Neutrophil (primary cell): ENCODE measurements at regions not wholly inside any gene's neighbourhood (a gene's known extent, or its start where the extent isn't known, plus 50 kb on each side); places are given as distances from the start of the nearest gene placed in this dataset.
"Not testable (repeated sequence)": the region's sequence is repeated elsewhere in the genome, so short reads cannot be mapped to it uniquely, and the experiment has no call there.

Experiments
- H3K27ac ChIP-seq: fragments of 200-600 bp; sonication (generic); 2 replicates; pipeline ENCODE4 v1.5.1; 2016; ENCODE audit warnings: mild to moderate bottlenecking, moderate library complexity
- H3K27me3 ChIP-seq: fragments of 200-600 bp; sonication (generic); 2 replicates; pipeline ENCODE4 v1.6.0; 2016; ENCODE audit warnings: mild to moderate bottlenecking
- H3K36me3 ChIP-seq: fragments of 200-600 bp; sonication (generic); 2 replicates; pipeline ENCODE4 v1.5.1; 2017
- H3K4me1 ChIP-seq, 2 experiments: fragments of 200-600 bp in 1 of 2; sonication (generic) in 1 of 2; 1 replicate in 1 of 2; 2 replicates in 1 of 2; pipeline versions ENCODE4 v1.5.1 to v1.6.1; 2013 to 2016; ENCODE audit warnings: low read depth in 1 of 2, low read length in 1 of 2, mild to moderate bottlenecking in 1 of 2, moderate library complexity in 1 of 2; ENCODE audit not compliant: control insufficient read depth in 1 of 2, insufficient read depth in 1 of 2
- H3K4me3 ChIP-seq, 2 experiments: fragments of 200-600 bp in 1 of 2; sonication (generic) in 1 of 2; 1 replicate in 1 of 2; 2 replicates in 1 of 2; pipeline ENCODE4 v1.5.1; 2013 to 2016; ENCODE audit warnings: low read depth in 1 of 2, low read length in 1 of 2, mild to moderate bottlenecking in 1 of 2, moderate library complexity in 1 of 2
- H3K9me3 ChIP-seq: fragments of 200-600 bp; sonication (generic); 2 replicates; pipeline ENCODE4 v1.5.1; 2016
- TF ChIP-seq, protein P1 (sequence below): fragments of 200-600 bp; sonication (generic); IDR thresholded peaks from 2 replicates; pipeline ENCODE4 v1.5.1; 2016; ENCODE audit warnings: antibody characterized with exemption

DNA sequence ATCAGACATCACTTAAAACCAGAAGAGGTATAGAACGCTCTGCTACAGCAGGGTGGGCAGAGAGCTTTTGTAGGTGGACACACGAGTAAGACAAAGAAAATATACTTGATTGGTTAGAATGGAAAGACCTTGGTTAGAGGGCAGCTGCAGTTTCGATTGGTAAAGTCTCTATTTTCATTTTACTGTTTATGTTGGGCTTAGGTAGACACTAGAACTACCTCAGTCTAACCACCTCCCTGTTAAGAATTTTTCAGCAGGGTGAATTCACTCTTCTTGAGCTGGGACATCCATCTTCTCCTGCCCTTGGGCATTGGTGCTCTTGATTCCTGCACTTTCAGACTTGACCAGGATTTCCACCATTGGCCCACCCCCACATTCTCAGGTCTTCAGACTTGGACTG lies 116.3 kb downstream of the BASP1 start:
- TF ChIP-seq, protein P1, sequence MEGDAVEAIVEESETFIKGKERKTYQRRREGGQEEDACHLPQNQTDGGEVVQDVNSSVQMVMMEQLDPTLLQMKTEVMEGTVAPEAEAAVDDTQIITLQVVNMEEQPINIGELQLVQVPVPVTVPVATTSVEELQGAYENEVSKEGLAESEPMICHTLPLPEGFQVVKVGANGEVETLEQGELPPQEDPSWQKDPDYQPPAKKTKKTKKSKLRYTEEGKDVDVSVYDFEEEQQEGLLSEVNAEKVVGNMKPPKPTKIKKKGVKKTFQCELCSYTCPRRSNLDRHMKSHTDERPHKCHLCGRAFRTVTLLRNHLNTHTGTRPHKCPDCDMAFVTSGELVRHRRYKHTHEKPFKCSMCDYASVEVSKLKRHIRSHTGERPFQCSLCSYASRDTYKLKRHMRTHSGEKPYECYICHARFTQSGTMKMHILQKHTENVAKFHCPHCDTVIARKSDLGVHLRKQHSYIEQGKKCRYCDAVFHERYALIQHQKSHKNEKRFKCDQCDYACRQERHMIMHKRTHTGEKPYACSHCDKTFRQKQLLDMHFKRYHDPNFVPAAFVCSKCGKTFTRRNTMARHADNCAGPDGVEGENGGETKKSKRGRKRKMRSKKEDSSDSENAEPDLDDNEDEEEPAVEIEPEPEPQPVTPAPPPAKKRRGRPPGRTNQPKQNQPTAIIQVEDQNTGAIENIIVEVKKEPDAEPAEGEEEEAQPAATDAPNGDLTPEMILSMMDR: no peak
- Histone ChIP-seq H3K36me3 (no peaks in the 10 kb centered on the region), H3K27me3 (no peaks in the 10 kb centered on the region), H3K27ac (no peak overlapping the region), H3K4me3 (no peak overlapping the region), H3K9me3 (no peaks in the 10 kb centered on the region), H3K4me1 (peaks cover 1 to 6% of the 10 kb centered on the region in 2 experiments)

DNA sequence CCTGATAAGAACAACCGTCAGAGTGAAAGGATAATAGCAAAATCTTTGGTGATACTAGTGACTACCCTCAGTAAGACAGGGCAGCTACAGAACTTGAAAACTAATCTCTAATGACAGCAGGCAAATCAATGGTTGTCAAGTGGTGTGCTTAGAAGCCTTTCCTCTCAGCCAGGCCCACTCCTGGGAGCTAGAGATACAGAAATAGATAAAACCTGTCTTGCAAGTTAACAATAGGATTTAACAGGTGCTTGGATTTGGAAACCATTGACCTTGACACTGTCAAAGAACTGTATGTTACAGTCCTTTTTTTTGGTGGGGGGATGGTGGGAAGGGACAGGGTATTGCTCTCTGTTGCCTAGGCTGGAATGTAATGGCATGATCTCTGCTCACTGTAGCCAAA lies 118.6 kb downstream of the BASP1 start:
- Histone ChIP-seq H3K36me3 (no peaks in the 10 kb centered on the region), H3K4me1 (peaks cover 12 to 18% of the 10 kb centered on the region in 2 experiments), H3K27me3 (no peaks in the 10 kb centered on the region), H3K27ac (no peak overlapping the region), H3K4me3 (no peak overlapping the region), H3K9me3 (no peaks in the 10 kb centered on the region)
- TF ChIP-seq, protein P1: no peak

GRCh38 chr5:17336723-17337122 lies 119.3 kb downstream of the BASP1 start:
- H3K4me3 ChIP-seq, H3K36me3 ChIP-seq, H3K27ac ChIP-seq, H3K9me3 ChIP-seq, H3K27me3 ChIP-seq: not testable (repeated sequence)
- H3K4me1 ChIP-seq: peaks cover 12 to 18% of the 10 kb centered on the region in 2 experiments

- H3K36me3 ChIP-seq: no peaks in the 10 kb centered on the region
These were observed 122.4 kb downstream of the BASP1 start for GRCh38 chr5:17339841-17340240.

DNA sequence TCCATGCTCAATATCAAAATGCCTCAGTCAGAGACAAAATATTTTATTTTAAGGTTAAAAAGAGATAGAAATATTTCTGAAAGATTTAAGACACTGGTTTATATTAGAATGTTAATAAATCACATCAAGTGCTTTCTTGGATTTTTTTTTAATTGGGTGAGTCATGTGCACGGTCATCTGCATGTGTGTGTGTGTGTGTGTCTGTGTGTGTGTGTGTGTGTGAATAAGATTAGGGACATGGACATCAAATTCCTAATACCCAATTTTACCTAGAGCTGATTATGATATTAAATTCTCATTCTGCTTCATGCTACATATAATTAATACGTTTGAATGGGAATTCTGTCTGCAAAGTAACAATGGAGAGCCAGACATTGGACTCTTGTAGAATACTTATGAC lies 122.9 kb downstream of the BASP1 start:
- H3K4me1 ChIP-seq: peaks cover 12 to 18% of the 10 kb centered on the region in 2 experiments
- H3K27me3 ChIP-seq: no peaks in the 10 kb centered on the region
- H3K36me3 ChIP-seq: no peaks in the 10 kb centered on the region
- H3K9me3 ChIP-seq: no peaks in the 10 kb centered on the region
- H3K4me3 ChIP-seq: no peak overlapping the region
- TF ChIP-seq, protein P1: no peak
- H3K27ac ChIP-seq: no peak overlapping the region

More at GRCh38 chr5:17339841-17340240, 122.4 kb downstream of the BASP1 start:
- H3K9me3 ChIP-seq: no peaks in the 10 kb centered on the region
- no peaks in the 10 kb centered on the region for H3K27me3 ChIP-seq
- H3K27ac ChIP-seq: no peak overlapping the region
- TF ChIP-seq, protein P1: no peak
- no peak overlapping the region for H3K4me3 ChIP-seq
- peaks cover 12 to 18% of the 10 kb centered on the region in 2 experiments for H3K4me1 ChIP-seq

DNA sequence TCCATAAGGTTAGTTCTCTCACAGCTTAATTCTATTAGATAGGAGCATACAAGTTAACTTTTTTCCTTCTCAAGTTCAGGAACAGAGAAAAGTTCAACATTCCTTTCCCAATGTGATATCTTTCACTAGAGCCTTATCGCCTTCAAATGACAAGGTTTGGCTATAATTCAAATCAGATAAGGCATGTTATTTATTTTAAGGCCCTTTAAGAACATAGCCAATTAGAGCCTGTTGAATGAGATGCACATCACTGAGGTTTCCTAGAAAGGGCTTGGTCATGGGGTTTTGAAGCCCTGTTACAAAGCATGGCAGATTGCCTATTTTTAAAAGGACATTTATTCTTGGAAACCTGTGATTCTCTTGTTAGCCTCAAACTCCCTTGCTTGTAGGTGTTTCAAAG lies 123.4 kb downstream of the BASP1 start:
- peaks cover 12 to 18% of the 10 kb centered on the region in 2 experiments for H3K4me1 ChIP-seq
- no peak overlapping the region for H3K4me3 ChIP-seq
- H3K27ac ChIP-seq: no peak overlapping the region
- TF ChIP-seq, protein P1: no peak
- no peaks in the 10 kb centered on the region for H3K9me3 ChIP-seq
- H3K27me3 ChIP-seq: no peaks in the 10 kb centered on the region
- no peaks in the 10 kb centered on the region for H3K36me3 ChIP-seq
